IMR-90 (cell line): ENCODE measurements at regions not wholly inside any gene's neighbourhood (a gene's known extent, or its start where the extent isn't known, plus 50 kb on each side); places are given as distances from the start of the nearest gene placed in this dataset.

Experiments
- ATAC-seq: fragments of 200-7000 bp; cut with Tn5 transposase; 2 replicates; pipeline ENCODE4 v1.9.1; 2020; ENCODE audit warnings: low read depth, mild to moderate bottlenecking, moderate library complexity
- BruUV-seq: library from RNA; stranded (reverse); fragments of 400-500 nt; replicated peaks from 2 replicates; lab custom pipeline; 2021; lab: Mats Ljungman, UMichigan
- CTCF ChIA-PET: fragments of 300-600 bp; formaldehyde crosslinking; extraction: SDS; loops from one replicate; lab custom pipeline; 2021; ENCODE audit warnings: antibody characterized with exemption; lab: Yijun Ruan, JAX
- POLR2A ChIA-PET: fragments of 300-600 bp; sonication (Branson Sonifier 250); formaldehyde crosslinking; loops from one replicate; lab custom pipeline; 2022; ENCODE audit warnings: antibody characterized with exemption; ENCODE audit not compliant: unreplicated experiment; lab: Charles Lee
- DNase-seq: peaks from one replicate; pipeline ENCODE4 v3.0.0; 2013
- H2AFZ ChIP-seq: replicated peaks from 2 replicates; pipeline ENCODE3; 2013; ENCODE audit warnings: low read length, mild to moderate bottlenecking; ENCODE audit not compliant: poor library complexity
- H2AK5ac ChIP-seq: 2 replicates; pipeline ENCODE4 v1.6.1; 2013; ENCODE audit warnings: low read depth, low read length, inconsistent platforms
- H2AK9ac ChIP-seq: replicated peaks from 2 replicates; pipeline ENCODE3; 2013; ENCODE audit warnings: mild to moderate bottlenecking, low read depth, low read length, moderate library complexity; ENCODE audit not compliant: poor library complexity
- H2BK120ac ChIP-seq: 2 replicates; pipeline ENCODE4 v1.6.1; 2013; ENCODE audit warnings: low read depth, low read length, inconsistent platforms
- H2BK15ac ChIP-seq: 3 replicates; pipeline ENCODE4 v1.6.1; 2013; ENCODE audit warnings: low read depth, low read length, inconsistent platforms
- H2BK20ac ChIP-seq: 2 replicates; pipeline ENCODE4 v1.6.1; 2013; ENCODE audit warnings: low read depth, mild to moderate bottlenecking, inconsistent platforms, low read length, moderate library complexity
- H2BK5ac ChIP-seq: 2 replicates; pipeline ENCODE4 v1.6.1; 2013; ENCODE audit warnings: mild to moderate bottlenecking, low read depth, low read length, inconsistent platforms; ENCODE audit not compliant: poor library complexity, severe bottlenecking
- H3K14ac ChIP-seq: replicated peaks from 2 replicates; pipeline ENCODE4 v1.6.1; 2013; ENCODE audit warnings: low read depth, low read length, inconsistent platforms
- H3K18ac ChIP-seq: 2 replicates; pipeline ENCODE4 v1.6.1; 2013; ENCODE audit warnings: low read depth, low read length, control low read depth
- H3K23ac ChIP-seq: 2 replicates; pipeline ENCODE4 v1.6.1; 2013; ENCODE audit warnings: low read depth, low read length, inconsistent platforms
- H3K27ac ChIP-seq: 2 replicates; pipeline ENCODE4 v1.5.1; 2013; ENCODE audit warnings: mild to moderate bottlenecking, control low read depth, low read length; ENCODE audit not compliant: insufficient read depth
- H3K27me3 ChIP-seq: 2 replicates; pipeline ENCODE4 v1.6.1; 2013; ENCODE audit warnings: low read length; ENCODE audit not compliant: control insufficient read depth, insufficient read depth
- H3K36me3 ChIP-seq: 2 replicates; pipeline ENCODE4 v1.6.1; 2013; ENCODE audit warnings: low read length, mixed read lengths; ENCODE audit not compliant: control insufficient read depth, insufficient read depth
- H3K4ac ChIP-seq: 2 replicates; pipeline ENCODE4 v1.6.1; 2013; ENCODE audit warnings: low read depth, low read length, inconsistent platforms
- H3K4me1 ChIP-seq: 2 replicates; pipeline ENCODE4 v1.6.1; 2013; ENCODE audit warnings: low read length, mixed read lengths; ENCODE audit not compliant: control insufficient read depth, insufficient read depth
- H3K4me2 ChIP-seq: 2 replicates; pipeline ENCODE4 v1.6.1; 2013; ENCODE audit warnings: low read depth, mild to moderate bottlenecking, control low read depth, low read length, moderate library complexity
- H3K4me3 ChIP-seq: 2 replicates; pipeline ENCODE4 v1.5.1; 2013; ENCODE audit warnings: low read depth, mild to moderate bottlenecking, control low read depth, low read length, moderate library complexity; ENCODE audit not compliant: insufficient read depth
- H3K56ac ChIP-seq: 2 replicates; pipeline ENCODE4 v1.6.1; 2013; ENCODE audit warnings: low read length, inconsistent platforms; ENCODE audit not compliant: insufficient read depth; ENCODE audit errors: extremely low read depth
- H3K79me1 ChIP-seq, 2 experiments: 2 replicates each; pipeline ENCODE4 v1.6.1; 2013; ENCODE audit warnings: low read length in 2 of 2, inconsistent platforms in 1 of 2, low read depth in 1 of 2
- H3K9ac ChIP-seq: 2 replicates; pipeline ENCODE4 v1.6.1; 2013; ENCODE audit warnings: low read depth, low read length, control low read depth
- H3K9me1 ChIP-seq: 2 replicates; pipeline ENCODE4 v1.6.1; 2013; ENCODE audit warnings: low read length, inconsistent platforms; ENCODE audit not compliant: insufficient read depth
- H3K9me3 ChIP-seq: 2 replicates; pipeline ENCODE4 v1.6.1; 2013; ENCODE audit warnings: low read length; ENCODE audit not compliant: control insufficient read depth, insufficient read depth
- H4K20me1 ChIP-seq: 2 replicates; pipeline ENCODE4 v1.6.1; 2013; ENCODE audit warnings: low read length, inconsistent platforms; ENCODE audit not compliant: insufficient read depth
- H4K5ac ChIP-seq: 2 replicates; pipeline ENCODE4 v1.6.1; 2013; ENCODE audit warnings: mild to moderate bottlenecking, low read depth, low read length, control low read depth
- H4K8ac ChIP-seq, 2 experiments: 2 replicates each; pipeline ENCODE4 v1.6.1; 2013; ENCODE audit warnings: low read depth in 2 of 2, low read length in 2 of 2, control low read depth in 1 of 2, inconsistent platforms in 1 of 2
- H4K91ac ChIP-seq: 2 replicates; pipeline ENCODE4 v1.6.1; 2013; ENCODE audit warnings: low read depth, low read length, inconsistent platforms; ENCODE audit not compliant: insufficient read depth
- BHLHE40 ChIP-seq: fragments of 150-350 bp; IDR thresholded peaks from 2 replicates; pipeline ENCODE4 v1.6.1; 2016; ENCODE audit warnings: mild to moderate bottlenecking, low read depth, low read length
- CEBPB ChIP-seq: IDR thresholded peaks from 2 replicates; pipeline ENCODE4 v1.6.1; 2012; ENCODE audit warnings: low read depth, low read length, improper control_type of control experiment
- CHD1 ChIP-seq: IDR thresholded peaks from 2 replicates; pipeline ENCODE4 v1.6.1; 2012; ENCODE audit warnings: low read depth, low read length, improper control_type of control experiment
- FOS ChIP-seq: fragments of 150-350 bp; IDR thresholded peaks from 2 replicates; pipeline ENCODE4 v1.6.1; 2016; ENCODE audit warnings: low read depth, low read length
- MAFK ChIP-seq: IDR thresholded peaks from 2 replicates; pipeline ENCODE4 v1.6.1; 2012; ENCODE audit warnings: low read depth, low read length, improper control_type of control experiment
- MAZ ChIP-seq: IDR thresholded peaks from 2 replicates; pipeline ENCODE4 v1.6.1; 2012; ENCODE audit warnings: low read depth, mild to moderate bottlenecking, low read length, improper control_type of control experiment, moderate library complexity, borderline replicate concordance
- MXI1 ChIP-seq: IDR thresholded peaks from 2 replicates; pipeline ENCODE4 v1.6.1; 2012; ENCODE audit warnings: low read depth, mild to moderate bottlenecking, low read length, moderate library complexity, borderline replicate concordance
- NFE2L2 ChIP-seq: fragments of 150-350 bp; IDR thresholded peaks from 2 replicates; pipeline ENCODE4 v1.6.1; 2016; ENCODE audit warnings: low read depth, mild to moderate bottlenecking, low read length
- POLR2A ChIP-seq: IDR thresholded peaks from 2 replicates; pipeline ENCODE4 v1.6.1; 2012; ENCODE audit warnings: mild to moderate bottlenecking, low read depth, low read length
- RAD21 ChIP-seq: IDR thresholded peaks from 2 replicates; pipeline ENCODE4 v1.6.1; 2012; ENCODE audit warnings: low read length, improper control_type of control experiment
- RCOR1 ChIP-seq: IDR thresholded peaks from 2 replicates; pipeline ENCODE4 v1.6.1; 2012; ENCODE audit warnings: mild to moderate bottlenecking, low read length, improper control_type of control experiment; ENCODE audit not compliant: insufficient replicate concordance
- RFX5 ChIP-seq: IDR thresholded peaks from 2 replicates; pipeline ENCODE4 v1.8.0; 2012; ENCODE audit warnings: low read depth, mild to moderate bottlenecking, low read length, moderate library complexity
- SMC3 ChIP-seq: fragments of 150-350 bp; IDR thresholded peaks from 2 replicates; pipeline ENCODE4 v1.6.1; 2016; ENCODE audit warnings: low read depth, mild to moderate bottlenecking, antibody characterized with exemption, low read length, moderate library complexity
- WGBS, 2 experiments: methylation state at CpG; one replicate each; pipeline versions ENCODE4 v1.1.5 to v1.1.7; 2013; ENCODE audit warnings: missing lambda C conversion rate in 2 of 2; ENCODE audit not compliant: insufficient read length in 1 of 2; ENCODE audit errors: extremely low coverage in 2 of 2; 5-methylcytosine and 5-hydroxymethylcytosine counted together
- dilution Hi-C: fragments of 300-500 bp; cut with HindIII; formaldehyde crosslinking; loops from one replicate; pipeline ENCODE4 v1.14.3; 2018; ENCODE audit warnings: low sequenced_read_pairs; ENCODE audit not compliant: unreplicated experiment
- in situ Hi-C: fragments of 300-500 bp; cut with MboI; formaldehyde crosslinking; loops from 3 replicates; pipeline ENCODE4 v1.14.3; 2019; ENCODE audit warnings: low sequenced_read_pairs, inconsistent platforms, mixed read lengths
- intact Hi-C: fragments of 100-400 bp; cut with micrococcal nuclease; formaldehyde crosslinking; loops from 2 replicates; pipeline ENCODE4 v1.10.0; 2022
- TF ChIP-seq, protein P1 (sequence below): fragments of 150-350 bp; IDR thresholded peaks from 2 replicates; pipeline ENCODE4 v1.6.1; 2017; ENCODE audit warnings: mild to moderate bottlenecking, antibody characterized with exemption, low read length, low read depth
- TF ChIP-seq, protein P2 (sequence below): fragments of 150-350 bp; IDR thresholded peaks from 2 replicates; pipeline ENCODE4 v1.6.1; 2016; ENCODE audit warnings: low read depth, mild to moderate bottlenecking, low read length, moderate library complexity, borderline replicate concordance
- TF ChIP-seq, protein P3 (sequence below): conservative IDR thresholded peaks from 2 replicates; pipeline ENCODE4 v1.5.1; 2012; ENCODE audit warnings: mild to moderate bottlenecking, low read depth, low read length, improper control_type of control experiment

- no peak overlapping the region for H2BK20ac ChIP-seq
- in situ Hi-C loops = no loop called here
- no peaks in the 10 kb centered on the region for H3K79me1 ChIP-seq
- no peaks in the 10 kb centered on the region for H3K4me1 ChIP-seq
- CTCF ChIA-PET = no interaction called here
- no peak overlapping the region for H3K27ac ChIP-seq
- no TSS peak for BruUV-seq
- H2BK5ac ChIP-seq = no peak overlapping the region
- TF ChIP-seq MXI1 (no peak), FOS (no peak), BHLHE40 (no peak), CHD1 (no peak), MAFK (no peak), RCOR1 (no peak), POLR2A (no peak), NFE2L2 (no peak), MAZ (no peak), CEBPB (no peak), RAD21 (no peak), RFX5 (no peak), SMC3 (no peak)
- TF ChIP-seq, protein P1, sequence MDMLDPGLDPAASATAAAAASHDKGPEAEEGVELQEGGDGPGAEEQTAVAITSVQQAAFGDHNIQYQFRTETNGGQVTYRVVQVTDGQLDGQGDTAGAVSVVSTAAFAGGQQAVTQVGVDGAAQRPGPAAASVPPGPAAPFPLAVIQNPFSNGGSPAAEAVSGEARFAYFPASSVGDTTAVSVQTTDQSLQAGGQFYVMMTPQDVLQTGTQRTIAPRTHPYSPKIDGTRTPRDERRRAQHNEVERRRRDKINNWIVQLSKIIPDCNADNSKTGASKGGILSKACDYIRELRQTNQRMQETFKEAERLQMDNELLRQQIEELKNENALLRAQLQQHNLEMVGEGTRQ = no peak
- TF ChIP-seq, protein P2, sequence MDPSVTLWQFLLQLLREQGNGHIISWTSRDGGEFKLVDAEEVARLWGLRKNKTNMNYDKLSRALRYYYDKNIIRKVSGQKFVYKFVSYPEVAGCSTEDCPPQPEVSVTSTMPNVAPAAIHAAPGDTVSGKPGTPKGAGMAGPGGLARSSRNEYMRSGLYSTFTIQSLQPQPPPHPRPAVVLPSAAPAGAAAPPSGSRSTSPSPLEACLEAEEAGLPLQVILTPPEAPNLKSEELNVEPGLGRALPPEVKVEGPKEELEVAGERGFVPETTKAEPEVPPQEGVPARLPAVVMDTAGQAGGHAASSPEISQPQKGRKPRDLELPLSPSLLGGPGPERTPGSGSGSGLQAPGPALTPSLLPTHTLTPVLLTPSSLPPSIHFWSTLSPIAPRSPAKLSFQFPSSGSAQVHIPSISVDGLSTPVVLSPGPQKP = no peak
- TF ChIP-seq, protein P3, sequence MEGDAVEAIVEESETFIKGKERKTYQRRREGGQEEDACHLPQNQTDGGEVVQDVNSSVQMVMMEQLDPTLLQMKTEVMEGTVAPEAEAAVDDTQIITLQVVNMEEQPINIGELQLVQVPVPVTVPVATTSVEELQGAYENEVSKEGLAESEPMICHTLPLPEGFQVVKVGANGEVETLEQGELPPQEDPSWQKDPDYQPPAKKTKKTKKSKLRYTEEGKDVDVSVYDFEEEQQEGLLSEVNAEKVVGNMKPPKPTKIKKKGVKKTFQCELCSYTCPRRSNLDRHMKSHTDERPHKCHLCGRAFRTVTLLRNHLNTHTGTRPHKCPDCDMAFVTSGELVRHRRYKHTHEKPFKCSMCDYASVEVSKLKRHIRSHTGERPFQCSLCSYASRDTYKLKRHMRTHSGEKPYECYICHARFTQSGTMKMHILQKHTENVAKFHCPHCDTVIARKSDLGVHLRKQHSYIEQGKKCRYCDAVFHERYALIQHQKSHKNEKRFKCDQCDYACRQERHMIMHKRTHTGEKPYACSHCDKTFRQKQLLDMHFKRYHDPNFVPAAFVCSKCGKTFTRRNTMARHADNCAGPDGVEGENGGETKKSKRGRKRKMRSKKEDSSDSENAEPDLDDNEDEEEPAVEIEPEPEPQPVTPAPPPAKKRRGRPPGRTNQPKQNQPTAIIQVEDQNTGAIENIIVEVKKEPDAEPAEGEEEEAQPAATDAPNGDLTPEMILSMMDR = no peak
- H3K56ac ChIP-seq = no peak overlapping the region
- no peak for ATAC-seq
- no peak for DNase-seq
- H4K8ac ChIP-seq = no peak overlapping the region
- H3K9ac ChIP-seq = no peak overlapping the region
- no peaks in the 10 kb centered on the region for H4K20me1 ChIP-seq
- no peak overlapping the region for H2AFZ ChIP-seq
- no peak overlapping the region for H3K18ac ChIP-seq
- no peaks in the 10 kb centered on the region for H3K9me1 ChIP-seq
- H2BK15ac ChIP-seq = no peak overlapping the region
- no peak overlapping the region for H3K4ac ChIP-seq
- H2AK9ac ChIP-seq = no peak overlapping the region
- H3K14ac ChIP-seq = no peak overlapping the region
- no peak overlapping the region for H3K4me3 ChIP-seq
- H2AK5ac ChIP-seq = no peak overlapping the region
- intact Hi-C loops = no loop called here
- no peak overlapping the region for H2BK120ac ChIP-seq
- POLR2A ChIA-PET = no interaction called here
- dilution Hi-C loops = no loop called here
- no peaks in the 10 kb centered on the region for H3K36me3 ChIP-seq
- no peak overlapping the region for H4K5ac ChIP-seq
- H3K27me3 ChIP-seq = no peaks in the 10 kb centered on the region
- H3K23ac ChIP-seq = no peak overlapping the region
- no peak overlapping the region for H3K4me2 ChIP-seq
- WGBS, 2 experiments = no CpG with 5 or more reads among the region's 3 CpGs
- H4K91ac ChIP-seq = no peak overlapping the region
- H3K9me3 ChIP-seq = no peaks in the 10 kb centered on the region
Observed at GRCh38 chr4:29726938-29727337, 993.2 kb upstream of the PCDH7 start.
